ENCODE measurements at regions not wholly inside any gene's neighbourhood (a gene's known extent, or its start where the extent isn't known, plus 50 kb on each side); places are given as distances from the start of the nearest gene placed in this dataset.

DNA sequence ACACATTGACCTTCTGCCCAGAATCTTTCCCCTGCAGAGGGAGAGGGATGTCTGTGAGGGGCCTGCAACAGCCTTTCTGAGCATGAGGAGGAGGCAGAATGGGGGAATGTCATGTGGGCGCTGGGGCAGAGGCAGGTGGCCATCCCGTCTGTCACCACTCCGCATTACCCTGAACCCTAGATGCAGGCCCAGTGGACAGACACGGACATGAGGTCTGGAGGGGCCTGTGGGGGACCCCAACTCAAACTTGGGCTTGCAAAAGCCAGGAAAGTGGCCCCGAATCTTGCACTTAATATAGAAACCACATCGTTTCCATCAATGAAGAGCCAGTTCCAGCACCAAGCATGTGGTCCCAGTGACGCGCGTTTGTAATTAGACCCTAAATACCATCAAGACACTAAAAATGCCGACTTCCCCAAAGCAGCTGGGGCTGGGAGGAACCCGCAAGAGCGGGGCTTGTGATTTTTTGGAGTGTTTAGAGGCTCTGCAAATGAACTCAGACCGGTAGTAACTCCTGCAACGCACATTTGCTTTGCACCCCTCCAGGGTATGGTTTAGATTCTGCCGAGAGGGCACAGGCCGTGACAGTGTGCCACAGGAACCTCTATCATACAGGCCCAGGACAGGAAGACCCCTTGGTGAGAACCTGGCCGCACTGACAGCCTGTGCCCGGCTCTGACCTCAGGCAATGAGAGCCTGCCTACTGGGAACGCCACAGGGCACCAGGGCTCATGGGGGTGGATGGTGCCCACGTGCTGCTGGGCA lies 109.3 kb downstream of the CTTN start:
- TF ChIP-seq YY1 (IDR thresholded peaks at IDR 0.05; ENCODE audit: borderline replicate concordance in 1 of 3, control insufficient read depth in 1 of 3, extremely low read depth in 1 of 3, insufficient read depth in 3 of 3, insufficient read length in 1 of 3, insufficient replicate concordance in 2 of 3, low read depth in 1 of 3, low read length in 2 of 3), result no peak
- no peak for TF ChIP-seq E2F6 (IDR thresholded peaks at IDR 0.05; ENCODE audit: borderline replicate concordance in 1 of 2, extremely low read depth in 1 of 2, insufficient read depth in 1 of 2, insufficient read length in 1 of 2, low read depth in 1 of 2, low read length in 1 of 2, poor library complexity in 1 of 2, severe bottlenecking in 1 of 2)
- TF ChIP-seq ELK1 (CRISPR knock-in tag; IDR thresholded peaks at IDR 0.05), result no peak
- TF ChIP-seq CTCF (IDR thresholded peaks at IDR 0.05 in 2 of 3, conservative IDR thresholded peaks at IDR 0.05 in 1 of 3; ENCODE audit: insufficient read depth in 2 of 3, low read depth in 1 of 3, low read length in 3 of 3), result no peak
- TF ChIP-seq EZH2 (IDR thresholded peaks at IDR 0.05; ENCODE audit: borderline replicate concordance, low read depth, low read length), result no peak
- no peak for TF ChIP-seq SMAD3 (CRISPR knock-in tag; conservative IDR thresholded peaks at IDR 0.05)
- no peak for TF ChIP-seq EP300 (IDR thresholded peaks at IDR 0.05; ENCODE audit: low read length)

Measured in K562 (cell line).